AG04450 (cell line): ENCODE measurements at regions not wholly inside any gene's neighbourhood (a gene's known extent, or its start where the extent isn't known, plus 50 kb on each side); places are given as distances from the start of the nearest gene placed in this dataset.

Experiments used
- CTCF ChIA-PET: fragments of 300-600, 350-600 bp; formaldehyde crosslinking; extraction: SDS; loops from one replicate; lab custom pipeline; 2022; ENCODE audit warnings: antibody characterized with exemption, inconsistent platforms; lab: Charles Lee
- POLR2A ChIA-PET: fragments of 350-600 bp; formaldehyde crosslinking; extraction: SDS; loops from one replicate; lab custom pipeline; 2021; ENCODE audit warnings: antibody characterized with exemption, inconsistent platforms; lab: Yijun Ruan, JAX
- DNase-seq: peaks from one replicate; pipeline ENCODE4 v3.0.0-alpha.2; 2011; ENCODE audit warnings: low read depth, low spot score
- H3K27ac ChIP-seq: one replicate; pipeline ENCODE4 v1.5.1; 2012; ENCODE audit warnings: low read depth, low read length, control low read depth
- H3K27me3 ChIP-seq: one replicate; pipeline ENCODE4 v1.6.0; 2012; ENCODE audit warnings: low read length; ENCODE audit not compliant: control insufficient read depth, insufficient read depth
- H3K4me3 ChIP-seq: 2 replicates; pipeline ENCODE4 v1.5.1; 2011; ENCODE audit warnings: mild to moderate bottlenecking, low read depth, low read length, control low read depth
- H3K9me3 ChIP-seq: 2 replicates; pipeline ENCODE4 v1.5.1; 2012; ENCODE audit warnings: low read length; ENCODE audit not compliant: control insufficient read depth, insufficient read depth
- CTCF ChIP-seq: IDR thresholded peaks from 2 replicates; pipeline ENCODE4 v1.5.1; 2011; ENCODE audit warnings: low read depth, low read length, control low read depth, inconsistent platforms

GRCh38 chr1:82258887-82259286 is 458.2 kb downstream of the ADGRL2 start:
- Histone ChIP-seq H3K9me3 (no peaks in the 10 kb centered on the region), H3K27ac (no peak overlapping the region), H3K27me3 (no peaks in the 10 kb centered on the region), H3K4me3 (no peak overlapping the region)
- POLR2A ChIA-PET: no interaction called here
- TF ChIP-seq CTCF: no peak
- DNase-seq: no peak
- CTCF ChIA-PET: no interaction called here

- ChIA-PET CTCF (no interaction called here), POLR2A (no interaction called here)
- Histone ChIP-seq H3K9me3 (no peaks in the 10 kb centered on the region), H3K27ac (no peak overlapping the region), H3K27me3 (no peaks in the 10 kb centered on the region), H3K4me3 (no peak overlapping the region)
- TF ChIP-seq CTCF: no peak
- DNase-seq: no peak
These were observed 445.3 kb downstream of the ADGRL2 start for GRCh38 chr1:82246050-82246449.

- DNase-seq: no peak
- ChIA-PET CTCF (no interaction called here), POLR2A (no interaction called here)
- H3K27ac ChIP-seq: no peak overlapping the region
- no peak overlapping the region for H3K4me3 ChIP-seq
- no peaks in the 10 kb centered on the region for H3K9me3 ChIP-seq
- no peak for TF ChIP-seq CTCF
- H3K27me3 ChIP-seq: no peaks in the 10 kb centered on the region
These were observed 444.7 kb downstream of the ADGRL2 start for GRCh38 chr1:82245345-82246014.

- Histone ChIP-seq H3K27me3 (no peaks in the 10 kb centered on the region), H3K27ac (no peak overlapping the region), H3K4me3 (no peak overlapping the region), H3K9me3 (peaks cover 5% of the 10 kb centered on the region; the same call in 1 of the 2 replicates)
- TF ChIP-seq CTCF: no peak
- CTCF ChIA-PET: no interaction called here
- POLR2A ChIA-PET: no interaction called here
- no peak for DNase-seq
These were observed 439.8 kb downstream of the ADGRL2 start for GRCh38 chr1:82240571-82240970.

- CTCF ChIA-PET: no interaction called here
These were observed 429.9 kb downstream of the ADGRL2 start for GRCh38 chr1:82230667-82231066.

More at GRCh38 chr1:82230667-82231066, 429.9 kb downstream of the ADGRL2 start:
- Histone ChIP-seq H3K4me3 (no peak overlapping the region), H3K27me3 (no peaks in the 10 kb centered on the region), H3K27ac (no peak overlapping the region), H3K9me3 (no peaks in the 10 kb centered on the region)
- DNase-seq: no peak
- no peak for TF ChIP-seq CTCF
- POLR2A ChIA-PET: no interaction called here
